Central memory CD4-positive, alpha-beta T cell (primary cell): ENCODE measurements at regions not wholly inside any gene's neighbourhood (a gene's known extent, or its start where the extent isn't known, plus 50 kb on each side); places are given as distances from the start of the nearest gene placed in this dataset.

Experiments used
- DNase-seq: peaks from one replicate; pipeline ENCODE4 v3.0.0; 2022

GRCh38 chr20:60453388-60454246 lies 495.4 kb downstream of the CDH26 start:
- no peak for DNase-seq

- no peak for DNase-seq
These were observed 496.3 kb downstream of the CDH26 start for GRCh38 chr20:60454491-60454890.

- DNase-seq = no peak
These were observed 497.0 kb downstream of the CDH26 start for GRCh38 chr20:60455272-60455671.

- no peak for DNase-seq
These were observed 501.0 kb downstream of the CDH26 start for GRCh38 chr20:60459212-60459611.

- no peak for DNase-seq
These were observed 503.8 kb downstream of the CDH26 start for GRCh38 chr20:60461993-60462392.

- DNase-seq = no peak
These were observed 505.6 kb downstream of the CDH26 start for GRCh38 chr20:60463798-60464197.

- no peak for DNase-seq
These were observed 507.2 kb downstream of the CDH26 start for GRCh38 chr20:60465439-60465838.

GRCh38 chr20:60465993-60466686 lies 507.9 kb downstream of the CDH26 start:
- no peak for DNase-seq

GRCh38 chr20:60466687-60467022 lies 508.4 kb downstream of the CDH26 start:
- no peak for DNase-seq

- DNase-seq = no peak
These were observed 508.9 kb downstream of the CDH26 start for GRCh38 chr20:60467078-60467477.

GRCh38 chr20:60467771-60468170 lies 509.5 kb downstream of the CDH26 start:
- DNase-seq = no peak

- DNase-seq = no peak
These were observed 511.6 kb downstream of the CDH26 start for GRCh38 chr20:60469829-60470228.

GRCh38 chr20:60470366-60470765 lies 512.1 kb downstream of the CDH26 start:
- DNase-seq = no peak

GRCh38 chr20:60473211-60473610 lies 515.0 kb downstream of the CDH26 start:
- DNase-seq = no peak

- DNase-seq = no peak
These were observed 516.2 kb downstream of the CDH26 start for GRCh38 chr20:60474385-60474910.

- DNase-seq = no peak
These were observed 517.8 kb downstream of the CDH26 start for GRCh38 chr20:60476045-60476444.

- DNase-seq = no peak
These were observed 519.7 kb downstream of the CDH26 start for GRCh38 chr20:60477958-60478357.

GRCh38 chr20:60478533-60478932 lies 520.3 kb downstream of the CDH26 start:
- no peak for DNase-seq

- DNase-seq = no peak
These were observed 522.9 kb downstream of the CDH26 start for GRCh38 chr20:60480950-60481742.

- DNase-seq = no peak
These were observed 523.5 kb downstream of the CDH26 start for GRCh38 chr20:60481743-60482133.

GRCh38 chr20:60482221-60483008 lies 524.2 kb downstream of the CDH26 start:
- DNase-seq = no peak

- DNase-seq = no peak
These were observed 525.1 kb downstream of the CDH26 start for GRCh38 chr20:60483371-60483770.
